HAP-1 (cell line): ENCODE measurements at regions not wholly inside any gene's neighbourhood (a gene's known extent, or its start where the extent isn't known, plus 50 kb on each side); places are given as distances from the start of the nearest gene placed in this dataset.
A peak's percentile ranks its signal among the peaks of the same experiment; 100 is the strongest.

Experiments
- DNase-seq, 2 experiments: peaks; one replicate each; pipeline ENCODE4 v3.0.0-alpha.2; 2016 to 2020; ENCODE audit warnings: low spot score in 2 of 2
- H3K27me3 ChIP-seq: fragments of 250-450 bp; sonication (Bioruptor Pico); 2 replicates; pipeline ENCODE4 v1.5.1; 2020; ENCODE audit warnings: low read depth, mild to moderate bottlenecking, moderate library complexity
- H3K36me3 ChIP-seq: fragments of 250-450 bp; sonication (Bioruptor Pico); replicated peaks from 2 replicates; pipeline ENCODE4 v1.5.1; 2020; ENCODE audit warnings: mild to moderate bottlenecking
- H3K4me1 ChIP-seq: fragments of 250-450 bp; sonication (Bioruptor Pico); 2 replicates; pipeline ENCODE4 v1.5.1; 2020; ENCODE audit warnings: mild to moderate bottlenecking
- H3K4me3 ChIP-seq: fragments of 250-450 bp; sonication (Bioruptor Pico); 2 replicates; pipeline ENCODE4 v1.5.1; 2020; ENCODE audit warnings: mild to moderate bottlenecking, moderate library complexity
- H3K9me3 ChIP-seq: fragments of 250-450 bp; sonication (Bioruptor Pico); 2 replicates; pipeline ENCODE4 v1.5.1; 2020; ENCODE audit warnings: mild to moderate bottlenecking, moderate library complexity
- in situ Hi-C: fragments of 300-500 bp; cut with MboI; formaldehyde crosslinking; loops from 3 replicates; pipeline ENCODE4 v1.14.3; 2020; ENCODE audit warnings: low sequenced_read_pairs, inconsistent platforms, mixed read lengths

DNA sequence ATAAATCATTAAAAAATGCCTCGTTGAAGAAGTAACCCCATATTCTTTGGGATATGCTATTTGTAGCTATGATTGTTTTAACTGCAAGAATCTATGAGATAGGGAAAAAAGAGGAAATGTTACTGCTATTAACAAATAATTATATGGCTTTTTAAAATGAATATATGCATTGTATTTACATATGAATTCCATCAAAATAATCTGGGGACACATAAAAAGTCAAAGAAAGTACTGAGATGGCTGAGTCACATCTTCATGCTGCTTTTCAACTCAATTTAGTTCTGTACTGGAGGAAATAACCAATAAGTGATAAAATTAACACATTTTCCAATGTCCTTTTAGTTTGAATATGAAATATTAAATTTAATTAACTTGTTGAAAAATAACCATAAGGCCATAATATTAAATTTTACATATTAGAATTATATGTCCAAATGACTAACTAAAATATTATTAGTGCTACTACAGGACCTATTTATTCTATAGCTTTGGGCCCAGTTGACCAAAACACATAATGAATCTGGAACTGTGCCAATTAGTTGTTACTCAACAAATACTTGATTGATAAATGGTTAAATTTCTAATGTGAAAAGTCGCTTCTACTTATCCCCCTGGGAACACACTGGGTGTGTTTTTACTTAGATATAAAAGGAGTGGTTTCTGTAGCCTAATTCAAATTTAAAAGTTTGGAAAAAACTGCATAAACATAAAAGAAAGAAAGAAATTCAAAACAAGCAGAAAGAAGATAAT is 214.6 kb upstream of the PFKP start:
- H3K9me3 ChIP-seq, result no peaks in the 10 kb centered on the region
- no peak for DNase-seq
- in situ Hi-C loops, result no loop called here
- no peak overlapping the region for H3K4me3 ChIP-seq
- H3K27me3 ChIP-seq, result no peaks in the 10 kb centered on the region
- H3K36me3 ChIP-seq, result no peaks in the 10 kb centered on the region
- no peaks in the 10 kb centered on the region for H3K4me1 ChIP-seq

DNA sequence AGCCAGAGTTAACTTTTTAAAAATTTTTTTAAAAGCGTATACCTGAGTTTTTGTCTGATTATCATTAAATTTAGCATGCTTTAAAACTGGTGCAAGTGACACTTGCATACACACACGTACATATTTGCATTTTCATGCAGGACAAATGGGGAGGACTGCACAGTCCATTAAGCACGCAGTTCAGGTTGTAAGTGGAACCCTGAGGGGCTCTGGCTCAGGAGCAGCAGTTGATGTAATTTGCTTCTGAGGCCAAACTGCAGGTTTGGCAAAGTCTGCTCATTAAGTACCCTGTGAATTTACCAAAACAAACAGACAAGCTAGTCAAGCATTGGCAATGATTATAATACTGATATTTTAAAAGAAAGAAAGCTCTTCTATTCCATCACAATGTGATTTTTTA is 215.8 kb upstream of the PFKP start:
- Histone ChIP-seq H3K4me1 (no peaks in the 10 kb centered on the region), H3K36me3 (no peaks in the 10 kb centered on the region), H3K9me3 (no peaks in the 10 kb centered on the region), H3K4me3 (no peak overlapping the region), H3K27me3 (no peaks in the 10 kb centered on the region)
- in situ Hi-C loops, result no loop called here
- DNase-seq, result no peak

DNA sequence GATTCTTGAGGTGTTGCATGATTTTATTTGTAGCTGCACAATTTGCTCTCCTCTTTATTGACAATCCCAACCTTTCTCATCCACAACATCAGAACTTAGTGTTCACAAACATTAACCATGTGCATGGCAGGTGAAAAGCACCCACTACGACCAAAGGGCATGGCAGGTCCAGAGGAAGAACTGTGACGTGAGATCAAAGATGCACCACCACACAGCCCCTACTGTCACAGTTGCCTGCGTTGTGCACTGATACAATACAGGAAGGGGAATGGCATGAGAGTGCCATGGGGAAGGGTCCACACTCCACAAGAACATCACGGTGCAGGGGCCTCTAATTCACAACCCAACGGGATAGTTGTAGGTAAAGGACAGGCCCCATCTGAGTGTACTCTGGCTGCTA is 217.1 kb upstream of the PFKP start:
- Histone ChIP-seq H3K9me3 (no peaks in the 10 kb centered on the region), H3K36me3 (no peaks in the 10 kb centered on the region), H3K27me3 (no peaks in the 10 kb centered on the region), H3K4me1 (no peaks in the 10 kb centered on the region), H3K4me3 (no peak overlapping the region)
- in situ Hi-C loops, result no loop called here
- DNase-seq, result no peak

DNA sequence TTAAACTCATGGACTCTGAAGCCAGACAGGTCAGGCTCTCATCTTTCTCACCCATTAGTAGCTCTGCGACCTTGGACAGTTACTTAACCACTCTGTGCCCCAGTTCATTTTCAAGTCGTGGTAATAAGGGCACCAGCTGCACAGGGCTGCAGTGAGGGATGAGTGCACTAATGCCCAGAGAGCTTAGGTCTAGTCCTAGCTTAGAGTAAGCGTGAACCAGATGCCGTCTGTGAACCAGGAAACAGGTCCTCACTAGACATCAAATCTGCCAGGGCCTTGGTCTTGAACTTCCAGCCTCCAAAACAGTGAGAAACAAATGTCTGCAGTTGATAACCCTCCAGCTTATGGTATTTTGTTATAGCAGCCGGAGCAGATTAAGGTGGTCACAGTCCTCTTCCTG is 222.4 kb upstream of the PFKP start:
- DNase-seq, result no peak
- in situ Hi-C loops, result no loop called here
- H3K36me3 ChIP-seq, result no peaks in the 10 kb centered on the region
- H3K4me3 ChIP-seq, result no peak overlapping the region
- H3K27me3 ChIP-seq, result no peaks in the 10 kb centered on the region
- H3K4me1 ChIP-seq, result no peaks in the 10 kb centered on the region
- H3K9me3 ChIP-seq, result no peaks in the 10 kb centered on the region

DNA sequence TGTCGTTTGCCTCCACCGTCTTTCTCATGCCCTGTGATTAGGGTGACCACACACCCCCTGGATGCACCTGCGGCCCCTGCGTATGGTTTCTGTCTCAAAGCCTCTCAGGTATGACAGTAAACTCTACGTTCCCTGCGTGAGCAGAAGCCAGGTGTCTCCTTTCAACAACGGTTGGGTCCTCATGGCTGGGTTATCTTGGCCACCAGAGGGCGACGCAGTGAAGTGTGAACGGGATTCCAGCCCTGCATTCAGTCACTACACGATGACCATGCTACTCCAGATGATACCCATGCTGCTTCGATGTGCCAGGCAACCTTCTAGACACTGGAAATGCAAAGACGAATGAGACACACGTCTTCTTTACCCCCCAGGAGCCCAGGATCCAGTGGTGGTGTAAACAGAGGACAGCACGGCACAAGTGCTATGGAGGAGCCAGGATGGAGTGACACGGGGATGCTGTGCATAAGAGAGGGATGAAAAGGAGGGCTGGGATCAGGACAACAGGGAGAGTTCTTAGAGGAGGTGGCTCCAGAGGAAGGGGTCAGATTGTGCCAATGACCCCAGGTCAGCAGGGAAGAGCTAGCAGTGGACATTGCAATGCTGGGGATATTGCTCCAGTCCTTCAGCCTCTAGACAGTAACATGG is 228.1 kb upstream of the PFKP start:
- no peaks in the 10 kb centered on the region for H3K9me3 ChIP-seq
- no peaks in the 10 kb centered on the region for H3K27me3 ChIP-seq
- in situ Hi-C loops, result no loop called here
- H3K4me1 ChIP-seq, result no peaks in the 10 kb centered on the region
- DNase-seq, result peak in 1 of 2 experiments; percentile 50
- H3K4me3 ChIP-seq, result no peak overlapping the region
- H3K36me3 ChIP-seq, result no peaks in the 10 kb centered on the region

DNA sequence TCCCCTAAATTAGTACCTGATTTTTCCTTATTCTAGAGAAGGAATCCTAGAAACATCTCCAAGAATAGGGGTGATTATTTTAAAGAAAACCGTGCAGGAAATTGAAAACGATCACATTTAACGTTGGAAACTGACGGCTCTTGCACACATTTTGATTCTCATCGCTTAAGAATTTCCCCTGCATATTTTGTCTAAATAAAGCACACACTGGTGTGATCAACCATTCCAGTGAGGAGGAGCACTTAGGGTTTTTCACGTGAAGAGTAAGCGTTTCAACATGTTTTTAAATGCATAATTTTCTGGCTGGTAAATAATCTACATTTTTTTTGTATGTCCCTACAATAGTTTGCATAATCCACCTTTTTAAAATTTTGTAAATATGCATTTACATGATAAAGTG is 229.7 kb upstream of the PFKP start:
- Histone ChIP-seq H3K9me3 (no peaks in the 10 kb centered on the region), H3K4me1 (no peaks in the 10 kb centered on the region), H3K36me3 (no peaks in the 10 kb centered on the region), H3K27me3 (no peaks in the 10 kb centered on the region), H3K4me3 (no peak overlapping the region)
- in situ Hi-C loops, result no loop called here
- DNase-seq, result no peak

DNA sequence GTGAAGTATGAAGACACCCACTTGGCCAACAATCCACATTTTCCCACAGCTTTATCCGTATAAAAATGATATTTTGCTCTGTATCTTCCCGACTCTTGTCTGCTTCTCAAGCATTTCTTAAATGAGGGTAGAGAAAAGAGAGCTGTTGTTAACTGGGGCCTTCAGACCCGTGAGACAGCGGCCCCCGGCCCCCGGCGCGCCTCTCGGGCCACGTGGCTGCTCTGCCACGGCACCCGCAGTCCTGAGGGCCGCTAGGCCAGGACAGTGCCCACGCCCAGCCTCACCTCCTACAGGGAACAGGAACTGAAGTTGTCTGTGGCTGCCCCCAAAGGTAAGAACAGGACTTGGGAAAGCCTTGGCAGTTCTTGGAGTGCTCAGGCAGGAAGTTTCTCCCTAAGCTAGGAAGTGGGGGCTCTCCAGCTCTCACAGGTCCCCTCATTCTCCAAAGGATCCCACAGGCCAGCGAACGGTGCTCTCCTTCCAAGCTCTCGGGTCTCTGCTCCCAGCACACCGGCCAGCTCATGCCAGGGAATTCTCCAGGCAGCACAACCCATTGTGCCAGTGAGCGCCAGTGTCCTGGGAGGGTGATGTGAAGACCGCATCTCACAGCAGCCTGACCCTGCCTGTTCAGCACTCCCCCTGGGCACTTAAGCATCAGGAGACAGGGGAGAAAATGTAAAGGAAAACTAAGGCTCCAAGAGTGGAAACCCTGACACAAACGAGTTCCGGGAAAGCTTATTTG is 230.3 kb upstream of the PFKP start:
- Histone ChIP-seq H3K4me1 (no peaks in the 10 kb centered on the region), H3K36me3 (no peaks in the 10 kb centered on the region), H3K27me3 (no peaks in the 10 kb centered on the region), H3K4me3 (no peak overlapping the region), H3K9me3 (no peaks in the 10 kb centered on the region)
- no peak for DNase-seq
- in situ Hi-C loops, result no loop called here

DNA sequence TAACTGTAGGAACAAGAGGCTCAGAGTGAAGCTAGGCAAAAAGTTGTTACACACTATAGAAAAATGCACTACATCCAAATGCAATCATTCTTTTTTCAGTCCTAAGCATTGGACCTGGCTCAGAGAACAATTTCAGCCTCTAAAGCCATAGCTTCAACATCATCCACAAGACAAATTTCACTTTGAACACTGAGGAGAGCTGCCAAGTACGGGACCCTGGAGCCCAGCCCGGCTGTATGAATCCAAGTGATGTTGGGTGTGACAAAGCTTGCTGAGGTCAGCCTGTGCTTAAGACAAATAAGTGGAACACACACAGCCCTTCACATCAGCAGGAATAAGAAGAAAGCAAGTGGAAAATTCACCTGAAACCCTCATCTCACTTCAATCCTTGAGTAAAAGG is 233.1 kb upstream of the PFKP start:
- no peak overlapping the region for H3K4me3 ChIP-seq
- no peaks in the 10 kb centered on the region for H3K9me3 ChIP-seq
- DNase-seq, result no peak
- no peaks in the 10 kb centered on the region for H3K36me3 ChIP-seq
- no peaks in the 10 kb centered on the region for H3K27me3 ChIP-seq
- in situ Hi-C loops, result no loop called here
- H3K4me1 ChIP-seq, result no peaks in the 10 kb centered on the region

DNA sequence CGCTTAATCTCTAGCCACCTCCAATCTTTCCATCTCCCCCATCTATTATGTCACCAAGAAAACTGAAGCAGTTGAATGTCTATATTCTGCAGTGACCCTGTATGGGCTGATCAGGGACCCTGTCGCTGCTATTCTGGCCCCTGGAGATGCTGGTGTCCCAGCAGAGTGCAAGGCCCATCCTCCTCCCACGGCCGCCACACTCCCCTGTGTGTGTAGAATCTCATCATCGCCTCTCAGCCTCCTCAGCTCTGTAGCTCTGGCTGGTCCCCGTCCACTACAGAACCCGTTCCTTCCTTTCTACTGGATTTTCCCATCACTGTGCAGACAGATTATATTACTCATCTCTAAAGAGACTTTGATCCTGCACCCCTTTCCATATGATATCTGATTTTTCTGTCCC is 235.8 kb upstream of the PFKP start:
- Histone ChIP-seq H3K9me3 (no peaks in the 10 kb centered on the region), H3K4me1 (no peaks in the 10 kb centered on the region), H3K4me3 (no peak overlapping the region), H3K36me3 (no peaks in the 10 kb centered on the region), H3K27me3 (no peaks in the 10 kb centered on the region)
- in situ Hi-C loops, result no loop called here
- no peak for DNase-seq

DNA sequence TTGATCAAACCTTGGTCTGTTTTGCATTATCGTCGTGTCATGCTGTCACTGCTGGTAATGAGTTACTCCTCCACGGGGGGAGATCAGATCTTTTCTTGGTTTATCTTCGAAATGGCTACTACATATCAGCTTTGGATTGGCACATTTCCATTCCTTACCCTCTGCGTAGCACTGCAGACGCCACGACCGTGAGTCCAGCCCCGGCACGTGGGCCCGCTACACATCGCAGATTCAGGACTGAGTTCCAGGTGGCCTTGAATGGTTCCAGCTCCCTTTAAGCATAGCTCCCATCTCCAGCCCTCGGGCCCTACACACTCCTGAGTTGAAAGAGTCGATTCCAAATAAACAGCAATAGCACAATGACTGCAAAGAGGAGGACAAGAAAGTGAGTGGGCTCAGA is 238.6 kb upstream of the PFKP start:
- Histone ChIP-seq H3K4me1 (no peaks in the 10 kb centered on the region), H3K27me3 (no peaks in the 10 kb centered on the region), H3K9me3 (no peaks in the 10 kb centered on the region), H3K4me3 (no peak overlapping the region), H3K36me3 (no peaks in the 10 kb centered on the region)
- DNase-seq, result no peak
- in situ Hi-C loops, result no loop called here

DNA sequence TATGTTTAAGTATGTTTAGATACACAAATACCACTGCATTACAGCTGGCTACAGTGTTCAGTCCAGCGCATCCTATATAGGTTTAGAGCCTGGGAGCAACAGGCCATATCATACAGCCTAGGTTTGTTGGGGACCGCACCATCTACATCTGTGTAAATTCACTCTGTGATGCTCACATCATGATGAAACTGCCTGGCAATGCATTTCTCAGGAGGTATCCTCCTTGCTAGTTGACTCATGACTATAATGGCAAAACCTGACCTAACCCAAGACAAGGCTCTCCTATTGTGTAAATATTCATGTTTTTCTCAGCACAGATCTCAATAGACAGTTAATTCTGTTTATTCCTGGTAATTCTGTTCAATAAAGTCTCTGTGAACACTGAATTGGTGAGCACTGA is 240.7 kb upstream of the PFKP start:
- no peaks in the 10 kb centered on the region for H3K9me3 ChIP-seq
- no peak overlapping the region for H3K4me3 ChIP-seq
- H3K4me1 ChIP-seq, result no peaks in the 10 kb centered on the region
- in situ Hi-C loops, result no loop called here
- DNase-seq, result no peak
- H3K27me3 ChIP-seq, result no peaks in the 10 kb centered on the region
- no peaks in the 10 kb centered on the region for H3K36me3 ChIP-seq

DNA sequence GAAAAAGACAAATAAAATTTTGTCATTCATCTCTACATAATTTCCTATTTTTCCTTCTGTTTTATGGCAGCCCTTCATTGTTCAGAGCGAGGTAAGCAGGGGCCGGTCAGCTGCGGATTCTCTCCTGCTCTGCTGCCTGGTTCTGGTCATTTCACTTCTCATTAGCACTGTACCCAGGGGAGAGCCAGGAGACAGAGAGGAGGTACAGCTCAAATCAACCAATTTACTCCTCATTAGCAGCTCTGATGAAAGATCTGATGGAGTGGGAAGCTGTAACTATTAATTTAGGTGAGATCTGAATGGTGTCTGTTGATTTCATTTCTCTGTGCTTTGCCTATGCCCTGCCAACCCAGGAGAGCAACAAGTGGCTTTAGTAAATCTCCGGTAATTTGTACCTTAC is 241.5 kb upstream of the PFKP start:
- H3K9me3 ChIP-seq, result no peaks in the 10 kb centered on the region
- DNase-seq, result no peak
- no peak overlapping the region for H3K4me3 ChIP-seq
- no peaks in the 10 kb centered on the region for H3K36me3 ChIP-seq
- in situ Hi-C loops, result no loop called here
- H3K27me3 ChIP-seq, result no peaks in the 10 kb centered on the region
- no peaks in the 10 kb centered on the region for H3K4me1 ChIP-seq

DNA sequence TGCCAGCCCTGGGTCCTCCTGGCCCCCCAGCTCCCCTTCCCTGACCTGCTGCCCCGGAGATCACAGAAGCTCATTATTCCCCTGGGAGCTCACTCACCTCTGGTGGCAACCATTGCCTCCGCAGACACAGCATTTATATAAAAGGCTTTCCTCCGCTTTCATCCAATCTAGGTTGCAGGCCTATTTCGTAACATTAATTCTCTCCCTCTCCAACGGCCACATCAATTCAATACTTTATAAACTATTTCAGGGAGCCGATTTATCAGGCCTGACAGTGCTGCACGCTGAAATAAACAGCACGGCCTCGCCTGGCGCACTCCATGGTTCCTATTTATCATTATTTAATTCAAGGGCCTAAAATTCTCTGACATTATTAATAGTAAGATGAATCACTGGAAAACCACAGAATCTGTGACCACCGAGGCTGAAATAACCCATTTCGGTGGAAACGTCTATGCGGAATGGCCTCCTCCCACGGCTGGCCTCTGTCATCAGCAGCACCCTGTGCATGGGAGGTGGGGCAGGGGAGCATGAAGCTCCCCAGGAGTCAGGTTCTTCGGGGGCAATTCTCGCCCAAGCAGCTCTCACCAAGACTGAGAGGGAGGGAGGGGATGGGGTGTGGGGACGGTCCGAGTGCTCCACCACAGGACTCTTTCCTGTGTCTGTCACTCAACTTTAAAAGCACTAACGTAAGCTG is 249.3 kb upstream of the PFKP start:
- H3K36me3 ChIP-seq, result no peaks in the 10 kb centered on the region
- no peaks in the 10 kb centered on the region for H3K27me3 ChIP-seq
- no peak overlapping the region for H3K4me3 ChIP-seq
- DNase-seq, result no peak
- no peaks in the 10 kb centered on the region for H3K9me3 ChIP-seq
- in situ Hi-C loops, result no loop called here
- no peaks in the 10 kb centered on the region for H3K4me1 ChIP-seq

DNA sequence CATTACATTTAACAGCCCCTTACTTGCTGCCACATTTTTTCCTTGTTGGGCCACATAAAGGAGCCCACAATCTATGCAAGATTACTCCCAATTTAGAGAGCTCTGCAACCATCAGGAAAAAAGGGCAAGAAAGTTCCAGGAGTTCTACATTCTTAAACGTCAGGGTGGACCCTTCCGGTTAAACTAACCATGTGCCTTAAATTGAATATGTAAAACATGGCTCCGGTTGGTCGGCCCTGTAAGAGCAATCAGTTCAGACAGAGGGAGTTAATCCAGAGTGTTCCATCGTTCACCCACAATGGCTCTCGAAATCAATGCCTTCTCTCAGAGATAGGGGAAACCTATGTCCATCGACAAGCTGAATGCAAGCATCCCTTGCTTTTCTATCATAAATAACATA is 253.7 kb upstream of the PFKP start:
- no peaks in the 10 kb centered on the region for H3K4me1 ChIP-seq
- H3K4me3 ChIP-seq, result no peak overlapping the region
- in situ Hi-C loops, result no loop called here
- H3K27me3 ChIP-seq, result no peaks in the 10 kb centered on the region
- no peaks in the 10 kb centered on the region for H3K36me3 ChIP-seq
- no peak for DNase-seq
- H3K9me3 ChIP-seq, result no peaks in the 10 kb centered on the region
